ENCODE measurements at regions not wholly inside any gene's neighbourhood (a gene's known extent, or its start where the extent isn't known, plus 50 kb on each side); places are given as distances from the start of the nearest gene placed in this dataset.

GRCh38 chr6:42512579-42512978 lies 51.2 kb upstream of the UBR2 start:
- DNase-seq: peak; percentile 27

GRCh38 chr6:42511803-42512422 lies 51.9 kb upstream of the UBR2 start:
- no peak for DNase-seq

DNA sequence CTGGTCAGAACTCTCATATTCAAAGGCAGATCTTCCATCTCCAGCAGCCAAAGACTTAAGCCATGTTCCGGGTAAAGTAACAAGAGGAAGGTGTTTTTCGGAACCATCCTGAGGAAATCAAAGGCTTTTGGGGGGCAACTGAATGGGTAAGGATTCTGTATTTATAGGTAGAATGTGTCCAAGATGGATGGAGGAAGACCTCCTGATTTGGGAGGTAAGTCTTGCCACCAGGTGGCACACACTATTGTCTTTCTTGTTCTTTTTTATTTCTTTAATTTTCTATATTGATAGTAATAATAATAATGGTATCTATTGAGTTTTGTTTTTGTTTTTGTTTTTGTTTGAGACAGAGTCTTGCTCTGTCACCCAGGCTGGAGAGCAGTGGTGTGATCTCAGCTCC lies 53.0 kb upstream of the UBR2 start:
- no peak for DNase-seq

GRCh38 chr6:42509765-42510164 lies 54.1 kb upstream of the UBR2 start:
- DNase-seq: no peak

- no peak for DNase-seq
These were observed 54.6 kb upstream of the UBR2 start for GRCh38 chr6:42509256-42509655.

DNA sequence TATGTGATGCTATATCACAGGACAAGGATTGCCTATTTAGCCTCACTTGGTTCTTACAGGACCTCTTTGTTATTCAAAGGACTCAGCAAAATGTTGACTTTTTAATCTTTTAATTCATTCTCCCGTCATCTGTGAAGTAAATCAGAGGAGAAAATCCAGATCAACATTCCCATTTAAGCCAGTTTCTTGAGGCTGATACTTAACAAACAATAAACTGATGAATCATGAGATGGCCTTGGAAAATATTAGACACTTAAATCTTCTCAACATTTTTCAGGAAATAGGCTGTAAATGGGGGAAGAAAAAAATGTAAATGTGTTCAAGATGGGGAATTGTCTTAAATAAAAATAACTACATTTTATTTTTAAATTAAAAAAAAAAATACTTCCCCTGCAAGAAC lies 55.9 kb upstream of the UBR2 start:
- no peak for DNase-seq

DNA sequence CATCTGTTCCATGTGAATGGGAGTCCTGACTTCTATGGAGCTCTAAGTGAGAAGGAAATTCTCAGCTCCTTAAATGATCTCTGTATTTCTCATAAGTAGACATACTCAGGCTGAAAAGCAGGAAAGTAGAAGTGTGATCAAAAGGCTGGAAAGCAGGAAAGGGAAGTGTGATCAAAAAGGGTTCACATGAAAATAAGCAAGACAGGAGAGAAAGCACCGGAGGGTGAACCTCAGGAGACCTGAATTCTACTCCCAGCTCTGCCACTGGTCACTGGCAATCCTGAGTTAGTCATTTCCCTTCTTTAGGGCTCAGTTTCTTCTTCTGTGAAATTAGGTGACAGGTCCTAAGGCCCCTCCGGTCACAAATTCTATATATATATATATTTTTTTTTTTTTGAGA lies 55.5 kb upstream of the TRERF1 start:
- no peak for DNase-seq

DNA sequence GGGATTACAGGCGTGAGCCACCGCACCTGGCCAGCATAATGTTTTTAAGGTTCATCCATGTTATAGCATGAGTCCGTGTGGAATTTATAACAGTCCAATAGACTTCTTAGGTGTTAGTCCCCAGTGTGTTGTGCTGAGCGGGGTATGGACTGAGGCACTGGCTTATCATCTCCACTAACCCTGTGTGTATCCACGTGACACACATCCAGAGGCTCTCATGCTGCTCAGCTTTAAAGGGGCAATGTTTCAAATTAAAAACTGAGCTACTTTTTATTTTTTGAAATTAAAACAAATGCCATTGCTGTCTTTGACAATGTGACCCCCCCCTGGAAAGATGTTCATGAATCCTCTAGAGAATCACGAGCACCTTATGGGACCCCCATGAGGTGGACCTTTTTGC lies 54.3 kb upstream of the TRERF1 start:
- no peak for DNase-seq

- no peak for DNase-seq
These were observed 53.6 kb upstream of the TRERF1 start for GRCh38 chr6:42505385-42505718.

- no peak for DNase-seq
These were observed 52.2 kb upstream of the TRERF1 start for GRCh38 chr6:42503894-42504293.

- no peak for DNase-seq
These were observed 51.3 kb upstream of the TRERF1 start for GRCh38 chr6:42502990-42503389.

DNA sequence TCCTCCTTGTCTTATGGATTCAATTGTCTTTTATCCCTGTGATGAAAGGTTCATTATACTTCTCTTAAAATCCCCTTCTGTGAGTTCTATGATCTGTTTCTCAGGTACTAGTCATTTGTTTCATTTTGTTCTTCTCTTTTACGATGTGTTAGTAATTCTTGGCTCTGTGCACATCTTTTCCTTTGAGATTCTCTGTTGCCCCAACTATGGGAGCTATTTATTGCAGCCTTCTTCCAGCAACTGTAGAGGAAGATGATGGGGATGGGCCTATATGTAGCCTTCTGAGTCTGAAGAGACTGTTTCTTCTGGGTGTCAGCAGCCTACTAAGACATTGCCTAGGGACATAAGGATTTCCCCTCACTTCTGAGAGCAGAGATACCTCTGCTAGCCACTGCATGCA lies 50.4 kb upstream of the TRERF1 start:
- DNase-seq: no peak
